ENCODE measurements at regions not wholly inside any gene's neighbourhood (a gene's known extent, or its start where the extent isn't known, plus 50 kb on each side); places are given as distances from the start of the nearest gene placed in this dataset.
A peak's percentile ranks its signal among the peaks of the same experiment; 100 is the strongest.

DNA sequence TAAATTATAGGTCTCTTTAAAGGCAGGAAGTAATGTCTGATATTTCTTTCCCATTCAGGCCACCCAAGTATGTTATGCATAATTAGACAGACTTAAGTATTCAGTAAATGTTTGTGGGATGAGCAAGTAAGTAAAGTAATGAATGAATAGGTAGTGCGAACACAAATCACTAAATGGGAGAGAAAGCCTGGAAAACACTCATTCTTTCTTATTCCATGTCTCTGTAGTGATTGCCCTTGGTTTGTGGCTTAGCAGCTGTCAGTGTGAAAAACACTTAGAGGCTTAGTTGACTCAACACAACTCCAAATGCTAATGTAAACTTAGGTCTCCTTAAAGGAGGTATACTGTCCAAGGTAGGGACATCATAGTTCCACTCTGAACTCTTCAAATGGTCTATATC, 182.5 kb downstream of the ZC3H11B start:
- POLR2A ChIA-PET: no interaction called here
- H3K4me3 ChIP-seq (ENCODE audit: low read depth, low read length): no peak overlapping the region
- no peaks in the 10 kb centered on the region for H3K36me3 ChIP-seq (ENCODE audit: control insufficient read depth, insufficient read depth, low read length)
- H3K27me3 ChIP-seq (ENCODE audit: control insufficient read depth, insufficient read depth, low read length): no peaks in the 10 kb centered on the region
- TF ChIP-seq, protein P1, sequence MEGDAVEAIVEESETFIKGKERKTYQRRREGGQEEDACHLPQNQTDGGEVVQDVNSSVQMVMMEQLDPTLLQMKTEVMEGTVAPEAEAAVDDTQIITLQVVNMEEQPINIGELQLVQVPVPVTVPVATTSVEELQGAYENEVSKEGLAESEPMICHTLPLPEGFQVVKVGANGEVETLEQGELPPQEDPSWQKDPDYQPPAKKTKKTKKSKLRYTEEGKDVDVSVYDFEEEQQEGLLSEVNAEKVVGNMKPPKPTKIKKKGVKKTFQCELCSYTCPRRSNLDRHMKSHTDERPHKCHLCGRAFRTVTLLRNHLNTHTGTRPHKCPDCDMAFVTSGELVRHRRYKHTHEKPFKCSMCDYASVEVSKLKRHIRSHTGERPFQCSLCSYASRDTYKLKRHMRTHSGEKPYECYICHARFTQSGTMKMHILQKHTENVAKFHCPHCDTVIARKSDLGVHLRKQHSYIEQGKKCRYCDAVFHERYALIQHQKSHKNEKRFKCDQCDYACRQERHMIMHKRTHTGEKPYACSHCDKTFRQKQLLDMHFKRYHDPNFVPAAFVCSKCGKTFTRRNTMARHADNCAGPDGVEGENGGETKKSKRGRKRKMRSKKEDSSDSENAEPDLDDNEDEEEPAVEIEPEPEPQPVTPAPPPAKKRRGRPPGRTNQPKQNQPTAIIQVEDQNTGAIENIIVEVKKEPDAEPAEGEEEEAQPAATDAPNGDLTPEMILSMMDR (IDR thresholded peaks at IDR 0.05; ENCODE audit: insufficient read depth, low read depth, low read length): no peak
- CTCF ChIA-PET: no interaction called here
- no peak for DNase-seq (ENCODE audit: low read depth)

DNA sequence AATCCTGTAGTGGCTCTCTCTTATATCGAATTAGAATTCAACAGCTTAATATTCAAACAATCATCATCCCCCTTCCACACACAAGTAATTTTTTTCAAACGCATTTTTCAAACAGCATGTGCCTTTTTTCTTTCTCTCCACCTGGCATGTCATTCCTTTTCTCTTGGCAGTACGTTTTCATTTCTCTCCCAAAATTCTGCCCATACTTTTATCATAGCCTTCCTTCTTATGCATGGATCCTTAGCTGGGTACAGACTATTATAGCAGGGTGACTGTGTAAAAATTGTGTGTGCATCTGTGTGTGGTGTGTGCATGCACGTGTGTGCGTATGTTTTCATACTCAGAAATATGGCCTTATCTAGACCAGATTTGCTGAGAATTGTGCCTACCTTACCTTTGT, 184.3 kb downstream of the ZC3H11B start:
- TF ChIP-seq, protein P1 (IDR thresholded peaks at IDR 0.05; ENCODE audit: insufficient read depth, low read depth, low read length): no peak
- H3K27me3 ChIP-seq (ENCODE audit: control insufficient read depth, insufficient read depth, low read length): no peaks in the 10 kb centered on the region
- ChIA-PET POLR2A (no interaction called here), CTCF (interaction anchor here (0.8 to 1.6 kb wide), 2 partner anchors 11 to 384 kb away, joined by 3 to 7 read pairs; no protein-coding TSS in a partner anchor)
- H3K36me3 ChIP-seq (ENCODE audit: control insufficient read depth, insufficient read depth, low read length): no peaks in the 10 kb centered on the region
- DNase-seq (ENCODE audit: low read depth): no peak
- H3K4me3 ChIP-seq (ENCODE audit: low read depth, low read length): no peak overlapping the region

DNA sequence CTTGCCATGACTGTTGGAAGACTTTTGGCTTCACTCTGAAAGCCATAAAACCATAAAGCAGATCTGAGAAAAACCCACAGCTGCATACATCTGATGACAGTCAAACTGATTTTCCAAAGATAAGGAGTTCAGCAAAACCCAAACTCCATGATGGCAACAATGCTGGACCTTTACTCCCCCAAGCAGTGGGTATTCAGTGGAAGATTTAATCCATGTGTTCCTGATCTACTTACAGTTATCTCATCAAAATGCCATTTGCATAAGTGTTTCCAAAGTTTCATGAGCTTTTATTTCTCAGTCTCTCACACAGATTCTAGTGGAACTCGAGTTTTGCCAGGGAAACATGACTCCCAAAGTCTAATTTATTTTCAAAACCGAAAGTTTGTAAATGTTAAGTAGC, 184.9 kb downstream of the ZC3H11B start:
- H3K36me3 ChIP-seq (ENCODE audit: control insufficient read depth, insufficient read depth, low read length): no peaks in the 10 kb centered on the region
- no peaks in the 10 kb centered on the region for H3K27me3 ChIP-seq (ENCODE audit: control insufficient read depth, insufficient read depth, low read length)
- TF ChIP-seq, protein P1 (IDR thresholded peaks at IDR 0.05; ENCODE audit: insufficient read depth, low read depth, low read length): no peak
- POLR2A ChIA-PET: no interaction called here
- H3K4me3 ChIP-seq (ENCODE audit: low read depth, low read length): no peak overlapping the region
- CTCF ChIA-PET: interaction anchor here (0.8 to 1.6 kb wide), 2 partner anchors 11 to 385 kb away, joined by 3 to 7 read pairs; no protein-coding TSS in a partner anchor
- peak; percentile 46 for DNase-seq (ENCODE audit: low read depth)

DNA sequence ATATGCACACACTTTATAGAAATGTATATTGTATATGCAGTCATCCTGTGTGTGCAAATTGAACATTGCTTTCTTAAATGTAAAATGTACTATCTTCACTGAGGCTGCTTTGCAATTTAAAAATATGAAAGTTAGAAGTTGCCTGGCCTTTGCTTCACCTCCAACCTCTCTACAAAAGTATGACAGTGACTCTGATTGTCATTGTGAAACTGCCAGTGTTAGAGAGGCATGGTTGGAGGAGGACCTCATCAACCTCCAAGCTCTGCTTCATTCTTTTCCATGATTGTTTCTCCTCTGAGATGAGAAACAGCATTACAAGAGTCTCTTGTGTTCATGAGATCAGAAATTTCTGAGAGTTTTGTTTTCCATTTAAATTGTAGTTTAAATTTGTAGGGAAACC, 185.5 kb downstream of the ZC3H11B start:
- Histone ChIP-seq H3K36me3 (ENCODE audit: control insufficient read depth, insufficient read depth, low read length) (no peaks in the 10 kb centered on the region), H3K27me3 (ENCODE audit: control insufficient read depth, insufficient read depth, low read length) (no peaks in the 10 kb centered on the region), H3K4me3 (ENCODE audit: low read depth, low read length) (no peak overlapping the region)
- TF ChIP-seq, protein P1 (IDR thresholded peaks at IDR 0.05; ENCODE audit: insufficient read depth, low read depth, low read length): no peak
- ChIA-PET POLR2A (no interaction called here), CTCF (interaction anchor here (1.1 to 1.6 kb wide), 2 partner anchors 10 to 14 kb away, joined by 4 to 7 read pairs; no protein-coding TSS in a partner anchor)
- no peak for DNase-seq (ENCODE audit: low read depth)

DNA sequence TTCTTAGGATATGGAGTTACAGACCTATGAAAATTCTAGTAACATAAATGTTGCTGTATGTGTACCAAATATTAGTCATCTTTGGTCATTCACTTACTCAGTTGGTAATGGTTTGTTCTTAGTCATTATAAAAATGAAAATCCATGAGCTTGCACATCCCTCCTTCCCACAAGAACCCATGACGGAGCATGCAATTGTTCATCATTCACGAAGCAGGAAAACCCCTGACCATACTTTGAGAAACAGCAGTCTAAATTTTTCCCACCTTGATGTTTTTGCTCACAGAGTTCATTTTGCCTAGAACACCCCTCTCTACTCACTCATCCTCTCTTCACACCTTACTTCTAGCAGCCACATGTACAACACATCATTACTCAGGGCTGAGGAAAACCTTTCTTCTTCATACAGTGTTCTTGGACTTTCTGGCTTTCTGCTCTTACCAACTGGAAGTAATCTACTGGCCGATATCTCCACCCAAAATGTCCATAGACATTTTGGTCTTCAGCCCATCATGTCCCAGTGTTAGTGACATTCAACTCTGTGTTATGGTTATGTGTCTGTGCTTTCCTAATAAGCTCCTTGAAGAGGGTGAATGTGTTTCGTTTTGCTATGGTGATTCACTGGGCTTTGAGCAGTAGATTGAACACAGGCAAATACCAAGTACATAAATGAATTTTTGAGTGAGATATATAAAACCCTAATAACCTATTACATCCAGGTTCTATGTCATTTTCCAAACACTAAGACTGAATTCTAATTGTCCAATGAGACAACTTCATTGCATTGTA, 189.9 kb downstream of the ZC3H11B start:
- H3K27me3 ChIP-seq (ENCODE audit: control insufficient read depth, insufficient read depth, low read length): no peaks in the 10 kb centered on the region
- ChIA-PET CTCF (interaction anchor here (0.7 to 1.0 kb wide), 2 partner anchors 11 to 256 kb away, joined by 3 to 4 read pairs; no protein-coding TSS in a partner anchor), POLR2A (no interaction called here)
- TF ChIP-seq, protein P1 (IDR thresholded peaks at IDR 0.05; ENCODE audit: insufficient read depth, low read depth, low read length): no peak
- H3K4me3 ChIP-seq (ENCODE audit: low read depth, low read length): no peak overlapping the region
- H3K36me3 ChIP-seq (ENCODE audit: control insufficient read depth, insufficient read depth, low read length): no peaks in the 10 kb centered on the region
- no peak for DNase-seq (ENCODE audit: low read depth)

Data from BJ (cell line).